ENCODE measurements at regions not wholly inside any gene's neighbourhood (a gene's known extent, or its start where the extent isn't known, plus 50 kb on each side); places are given as distances from the start of the nearest gene placed in this dataset. TPM values are rescaled to one million over a fixed set of nuclear protein-coding genes. Genes with fewer than 3 reads are reported as not detected.

DNA sequence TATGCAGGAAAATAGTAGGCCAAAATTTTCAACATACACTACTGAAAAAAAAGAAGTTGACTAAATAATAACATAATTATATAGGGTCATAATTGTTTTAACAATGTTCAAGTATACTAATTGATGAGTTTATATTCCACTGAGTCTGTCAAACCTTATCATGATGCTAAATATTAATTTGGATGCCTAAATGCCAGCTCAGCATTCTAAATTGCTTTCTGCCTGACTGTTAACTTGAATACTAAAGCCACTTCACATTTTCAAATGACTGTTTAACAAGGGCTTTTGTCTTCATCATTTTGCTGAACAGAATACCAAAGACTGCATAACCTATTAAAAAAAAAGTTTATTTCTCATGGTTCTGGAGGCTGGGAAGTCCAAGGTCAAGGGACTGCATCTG lies 232.8 kb downstream of the DOK5 start:
- H3K4me1 ChIP-seq, result no peaks in the 10 kb centered on the region
- intact Hi-C loops (cut with DNase I), result no loop called here
- H3K27me3 ChIP-seq, result no peaks in the 10 kb centered on the region
- TF ChIP-seq POLR2AphosphoS5 (IDR thresholded peaks at IDR 0.05; ENCODE audit: insufficient read depth in 1 of 2, low read depth in 1 of 2) (no peak), POLR2A (IDR thresholded peaks at IDR 0.05) (no peak)
- TF ChIP-seq, protein P1, sequence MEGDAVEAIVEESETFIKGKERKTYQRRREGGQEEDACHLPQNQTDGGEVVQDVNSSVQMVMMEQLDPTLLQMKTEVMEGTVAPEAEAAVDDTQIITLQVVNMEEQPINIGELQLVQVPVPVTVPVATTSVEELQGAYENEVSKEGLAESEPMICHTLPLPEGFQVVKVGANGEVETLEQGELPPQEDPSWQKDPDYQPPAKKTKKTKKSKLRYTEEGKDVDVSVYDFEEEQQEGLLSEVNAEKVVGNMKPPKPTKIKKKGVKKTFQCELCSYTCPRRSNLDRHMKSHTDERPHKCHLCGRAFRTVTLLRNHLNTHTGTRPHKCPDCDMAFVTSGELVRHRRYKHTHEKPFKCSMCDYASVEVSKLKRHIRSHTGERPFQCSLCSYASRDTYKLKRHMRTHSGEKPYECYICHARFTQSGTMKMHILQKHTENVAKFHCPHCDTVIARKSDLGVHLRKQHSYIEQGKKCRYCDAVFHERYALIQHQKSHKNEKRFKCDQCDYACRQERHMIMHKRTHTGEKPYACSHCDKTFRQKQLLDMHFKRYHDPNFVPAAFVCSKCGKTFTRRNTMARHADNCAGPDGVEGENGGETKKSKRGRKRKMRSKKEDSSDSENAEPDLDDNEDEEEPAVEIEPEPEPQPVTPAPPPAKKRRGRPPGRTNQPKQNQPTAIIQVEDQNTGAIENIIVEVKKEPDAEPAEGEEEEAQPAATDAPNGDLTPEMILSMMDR (IDR thresholded peaks at IDR 0.05), result no peak
- H3K4me3 ChIP-seq, result no peak overlapping the region
- H3K27ac ChIP-seq, result no peak overlapping the region
- H3K9me3 ChIP-seq, result no peaks in the 10 kb centered on the region
- no peak for DNase-seq (ENCODE audit: extremely low spot score in 2 of 2)
- H3K36me3 ChIP-seq, result no peaks in the 10 kb centered on the region

DNA sequence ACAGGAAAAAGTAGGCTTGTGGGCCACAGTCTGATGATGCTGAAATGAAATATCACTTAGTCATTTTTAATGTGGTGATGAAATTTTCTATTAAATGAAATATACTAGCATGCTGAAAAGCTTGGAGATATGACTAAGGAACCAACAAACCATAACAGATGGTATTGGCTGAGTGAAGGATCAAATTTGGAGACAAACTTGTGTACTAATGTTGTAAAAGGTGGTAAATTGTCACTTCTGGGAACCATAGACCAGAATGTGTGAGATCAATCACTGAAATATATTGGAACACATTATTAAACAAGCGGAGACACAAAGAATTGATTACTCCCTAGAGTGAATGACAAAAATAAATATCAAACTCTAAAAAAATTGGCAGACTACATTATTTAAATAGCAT lies 232.4 kb downstream of the DOK5 start:
- no peak for TF ChIP-seq POLR2A (IDR thresholded peaks at IDR 0.05)
- TF ChIP-seq POLR2AphosphoS5 (IDR thresholded peaks at IDR 0.05; ENCODE audit: insufficient read depth in 1 of 2, low read depth in 1 of 2), result no peak
- TF ChIP-seq, protein P1 (IDR thresholded peaks at IDR 0.05), result no peak
- no peak overlapping the region for H3K27ac ChIP-seq
- no peak overlapping the region for H3K4me3 ChIP-seq
- no peaks in the 10 kb centered on the region for H3K36me3 ChIP-seq
- no peaks in the 10 kb centered on the region for H3K4me1 ChIP-seq
- intact Hi-C loops (cut with DNase I), result no loop called here
- no peak for DNase-seq (ENCODE audit: extremely low spot score in 2 of 2)
- H3K9me3 ChIP-seq, result no peaks in the 10 kb centered on the region
- no peaks in the 10 kb centered on the region for H3K27me3 ChIP-seq

GRCh38 chr20:54706581-54706980 lies 231.2 kb downstream of the DOK5 start:
- Histone ChIP-seq H3K27me3 (no peaks in the 10 kb centered on the region), H3K36me3 (no peaks in the 10 kb centered on the region), H3K27ac (no peak overlapping the region), H3K4me3 (no peak overlapping the region), H3K4me1 (no peaks in the 10 kb centered on the region), H3K9me3 (no peaks in the 10 kb centered on the region)
- TF ChIP-seq POLR2A (IDR thresholded peaks at IDR 0.05), result no peak
- TF ChIP-seq, protein P1 (IDR thresholded peaks at IDR 0.05), result no peak
- TF ChIP-seq POLR2AphosphoS5 (IDR thresholded peaks at IDR 0.05; ENCODE audit: insufficient read depth in 1 of 2, low read depth in 1 of 2), result no peak
- DNase-seq (ENCODE audit: extremely low spot score in 2 of 2), result no peak
- intact Hi-C loops (cut with DNase I), result no loop called here

- TF ChIP-seq POLR2AphosphoS5 (IDR thresholded peaks at IDR 0.05; ENCODE audit: insufficient read depth in 1 of 2, low read depth in 1 of 2), result no peak
- TF ChIP-seq POLR2A (IDR thresholded peaks at IDR 0.05), result no peak
- TF ChIP-seq, protein P1 (IDR thresholded peaks at IDR 0.05), result no peak
- H3K36me3 ChIP-seq, result no peaks in the 10 kb centered on the region
- H3K27me3 ChIP-seq, result no peaks in the 10 kb centered on the region
- H3K27ac ChIP-seq, result no peak overlapping the region
- no peak for DNase-seq (ENCODE audit: extremely low spot score in 2 of 2)
- no peaks in the 10 kb centered on the region for H3K9me3 ChIP-seq
- no peak overlapping the region for H3K4me3 ChIP-seq
- intact Hi-C loops (cut with DNase I), result no loop called here
- no peaks in the 10 kb centered on the region for H3K4me1 ChIP-seq
Measured at GRCh38 chr20:54704032-54704635, 228.7 kb downstream of the DOK5 start.

Small RNA genes in the stretch of these regions (small RNA-seq; reads per million reads assigned to genes)
- gene RNU4ATAC7P, result not detected

Measured in vagina (tissue), 2 donors.